ENCODE measurements at regions not wholly inside any gene's neighbourhood (a gene's known extent, or its start where the extent isn't known, plus 50 kb on each side); places are given as distances from the start of the nearest gene placed in this dataset.

GRCh38 chrX:20374900-20375438 is 108.3 kb upstream of the RPS6KA3 start (continued):
- TF ChIP-seq SIN3A (IDR thresholded peaks at IDR 0.05; ENCODE audit: borderline replicate concordance in 2 of 2, control insufficient read depth in 1 of 2, low read depth in 2 of 2, low read length in 2 of 2) (no peak), TAL1 (IDR thresholded peaks at IDR 0.05) (no peak), SMAD3 (CRISPR knock-in tag; conservative IDR thresholded peaks at IDR 0.05) (no peak), FOXP4 (CRISPR knock-in tag; IDR thresholded peaks at IDR 0.05; ENCODE audit: borderline replicate concordance) (no peak), MXD1 (CRISPR knock-in tag; IDR thresholded peaks at IDR 0.05; ENCODE audit: borderline replicate concordance, poor library complexity, severe bottlenecking) (no peak), SIX5 (IDR thresholded peaks at IDR 0.05; ENCODE audit: borderline replicate concordance in 1 of 2, insufficient read depth in 1 of 2, low read depth in 1 of 2, low read length in 2 of 2) (no peak), ZNF57 (CRISPR knock-in tag; IDR thresholded peaks at IDR 0.05) (no peak), RBM39 (optimal IDR thresholded peaks at IDR 0.05; ENCODE audit: low read depth, low read length) (no peak), GATAD2B (IDR thresholded peaks at IDR 0.05; ENCODE audit: borderline replicate concordance) (no peak), EHMT2 (IDR thresholded peaks at IDR 0.05) (no peak), MAFF (IDR thresholded peaks at IDR 0.05; ENCODE audit: low read length) (peak; percentile 59), ZBTB33 (CRISPR knock-in tag; IDR thresholded peaks at IDR 0.05) (no peak), RBM17 (IDR thresholded peaks at IDR 0.05; ENCODE audit: borderline replicate concordance, low read depth, low read length) (no peak), HIVEP1 (CRISPR knock-in tag; IDR thresholded peaks at IDR 0.05) (no peak)

Measured in K562 (cell line).